PFSK-1 (cell line): ENCODE measurements at regions not wholly inside any gene's neighbourhood (a gene's known extent, or its start where the extent isn't known, plus 50 kb on each side); places are given as distances from the start of the nearest gene placed in this dataset.

Source experiments
- FOXP2 ChIP-seq: optimal IDR thresholded peaks from 2 replicates; pipeline ENCODE3; 2011; ENCODE audit warnings: borderline replicate concordance, control low read depth, inconsistent platforms; ENCODE audit not compliant: insufficient read depth; ENCODE audit errors: extremely low read length, extremely low read depth
- POLR2AphosphoS5 ChIP-seq: IDR thresholded peaks from 2 replicates; pipeline ENCODE4 v1.6.1; 2012; ENCODE audit warnings: low read depth, mild to moderate bottlenecking, control low read depth, low read length, moderate library complexity
- SIN3A ChIP-seq: IDR thresholded peaks from 2 replicates; pipeline ENCODE4 v1.6.1; 2012; ENCODE audit warnings: mild to moderate bottlenecking, low read length, moderate library complexity, borderline replicate concordance; ENCODE audit not compliant: insufficient read depth
- TAF1 ChIP-seq: IDR thresholded peaks from 2 replicates; pipeline ENCODE4 v1.6.1; 2012; ENCODE audit warnings: low read length, control low read depth, borderline replicate concordance; ENCODE audit not compliant: insufficient read depth
- TF ChIP-seq, protein P1 (sequence below), 2 experiments: IDR thresholded peaks; 2 replicates each; pipeline versions ENCODE4 v1.6.1 to v1.8.0; 2011 to 2012; ENCODE audit warnings: low read depth in 2 of 2, low read length in 2 of 2, control low read depth in 1 of 2, inconsistent platforms in 1 of 2, mild to moderate bottlenecking in 1 of 2, moderate library complexity in 1 of 2; ENCODE audit not compliant: insufficient read depth in 1 of 2

DNA sequence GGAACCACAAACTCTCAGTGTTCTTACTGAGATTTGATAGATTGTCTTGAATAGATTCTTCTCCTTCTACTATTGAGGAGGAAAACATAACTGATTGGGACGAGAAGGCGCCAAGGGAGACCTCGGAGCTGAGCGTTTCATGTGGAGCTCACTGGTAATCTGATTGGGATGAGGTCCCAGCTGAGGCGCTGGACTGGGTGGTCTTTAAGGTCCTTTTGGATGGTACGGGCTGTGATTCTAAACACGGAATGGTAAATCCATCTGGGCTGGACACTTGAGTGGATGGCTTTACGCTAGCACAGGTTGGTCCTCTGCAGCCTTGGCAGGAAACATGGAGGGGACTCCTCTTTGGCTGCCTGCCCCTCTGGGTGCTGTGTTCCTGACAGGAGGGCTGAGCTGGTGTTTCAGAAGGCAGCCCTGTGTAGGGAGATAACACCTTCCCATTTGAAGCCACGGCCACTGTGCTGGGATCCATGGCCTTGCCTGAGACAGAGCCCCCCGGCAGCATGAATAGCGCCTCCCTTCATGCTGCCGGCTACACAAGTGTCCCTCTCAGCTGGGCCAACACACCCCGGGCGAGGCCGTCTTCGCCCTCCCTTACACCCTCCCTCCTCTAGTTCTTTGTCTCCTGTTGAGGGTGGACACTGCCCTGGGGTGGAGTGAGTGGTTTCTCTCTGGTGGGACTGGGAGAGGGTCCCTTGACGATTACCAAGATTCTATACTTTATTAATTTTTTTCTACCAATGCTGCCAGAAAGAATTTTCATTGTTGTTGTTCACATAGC lies 203.2 kb upstream of the SHH start:
- TF ChIP-seq FOXP2, result no peak
- TF ChIP-seq SIN3A, result no peak
- no peak for TF ChIP-seq POLR2AphosphoS5
- TF ChIP-seq, protein P1, sequence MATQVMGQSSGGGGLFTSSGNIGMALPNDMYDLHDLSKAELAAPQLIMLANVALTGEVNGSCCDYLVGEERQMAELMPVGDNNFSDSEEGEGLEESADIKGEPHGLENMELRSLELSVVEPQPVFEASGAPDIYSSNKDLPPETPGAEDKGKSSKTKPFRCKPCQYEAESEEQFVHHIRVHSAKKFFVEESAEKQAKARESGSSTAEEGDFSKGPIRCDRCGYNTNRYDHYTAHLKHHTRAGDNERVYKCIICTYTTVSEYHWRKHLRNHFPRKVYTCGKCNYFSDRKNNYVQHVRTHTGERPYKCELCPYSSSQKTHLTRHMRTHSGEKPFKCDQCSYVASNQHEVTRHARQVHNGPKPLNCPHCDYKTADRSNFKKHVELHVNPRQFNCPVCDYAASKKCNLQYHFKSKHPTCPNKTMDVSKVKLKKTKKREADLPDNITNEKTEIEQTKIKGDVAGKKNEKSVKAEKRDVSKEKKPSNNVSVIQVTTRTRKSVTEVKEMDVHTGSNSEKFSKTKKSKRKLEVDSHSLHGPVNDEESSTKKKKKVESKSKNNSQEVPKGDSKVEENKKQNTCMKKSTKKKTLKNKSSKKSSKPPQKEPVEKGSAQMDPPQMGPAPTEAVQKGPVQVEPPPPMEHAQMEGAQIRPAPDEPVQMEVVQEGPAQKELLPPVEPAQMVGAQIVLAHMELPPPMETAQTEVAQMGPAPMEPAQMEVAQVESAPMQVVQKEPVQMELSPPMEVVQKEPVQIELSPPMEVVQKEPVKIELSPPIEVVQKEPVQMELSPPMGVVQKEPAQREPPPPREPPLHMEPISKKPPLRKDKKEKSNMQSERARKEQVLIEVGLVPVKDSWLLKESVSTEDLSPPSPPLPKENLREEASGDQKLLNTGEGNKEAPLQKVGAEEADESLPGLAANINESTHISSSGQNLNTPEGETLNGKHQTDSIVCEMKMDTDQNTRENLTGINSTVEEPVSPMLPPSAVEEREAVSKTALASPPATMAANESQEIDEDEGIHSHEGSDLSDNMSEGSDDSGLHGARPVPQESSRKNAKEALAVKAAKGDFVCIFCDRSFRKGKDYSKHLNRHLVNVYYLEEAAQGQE (IDR thresholded peaks at IDR 0.05; ENCODE audit: insufficient read depth in 1 of 2, low read depth in 2 of 2, low read length in 2 of 2), result no peak
- no peak for TF ChIP-seq TAF1

- TF ChIP-seq, protein P1 (IDR thresholded peaks at IDR 0.05; ENCODE audit: insufficient read depth in 1 of 2, low read depth in 2 of 2, low read length in 2 of 2), result no peak
- TF ChIP-seq TAF1 (no peak), POLR2AphosphoS5 (no peak)
Measured at GRCh38 chr7:156014808-156015207, 202.5 kb upstream of the SHH start.

DNA sequence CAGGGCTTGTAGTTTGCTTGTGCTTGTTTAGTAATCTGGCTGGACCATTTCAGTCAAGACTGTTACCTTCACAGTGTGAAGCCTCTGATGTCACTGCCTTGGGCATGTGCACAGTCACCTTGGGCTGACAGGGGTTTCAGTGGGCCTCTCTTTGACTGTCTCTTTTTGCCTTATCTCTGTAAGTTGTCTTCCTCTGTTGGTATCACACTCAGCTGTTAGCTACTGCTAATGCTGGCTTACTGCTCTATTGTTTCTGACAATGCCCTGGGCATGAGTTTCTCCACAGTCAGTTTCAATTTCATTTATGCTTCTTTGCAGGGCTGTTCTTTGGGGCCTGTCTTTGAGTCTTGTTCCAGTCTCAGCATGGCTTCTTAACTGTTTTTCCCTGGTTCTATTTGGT lies 201.9 kb upstream of the SHH start:
- no peak for TF ChIP-seq TAF1
- TF ChIP-seq POLR2AphosphoS5, result no peak
- TF ChIP-seq, protein P1 (IDR thresholded peaks at IDR 0.05; ENCODE audit: insufficient read depth in 1 of 2, low read depth in 2 of 2, low read length in 2 of 2), result no peak
- no peak for TF ChIP-seq SIN3A
- TF ChIP-seq FOXP2, result no peak

- TF ChIP-seq SIN3A (no peak), POLR2AphosphoS5 (no peak)
Measured at GRCh38 chr7:156012412-156012811, 200.1 kb upstream of the SHH start.

DNA sequence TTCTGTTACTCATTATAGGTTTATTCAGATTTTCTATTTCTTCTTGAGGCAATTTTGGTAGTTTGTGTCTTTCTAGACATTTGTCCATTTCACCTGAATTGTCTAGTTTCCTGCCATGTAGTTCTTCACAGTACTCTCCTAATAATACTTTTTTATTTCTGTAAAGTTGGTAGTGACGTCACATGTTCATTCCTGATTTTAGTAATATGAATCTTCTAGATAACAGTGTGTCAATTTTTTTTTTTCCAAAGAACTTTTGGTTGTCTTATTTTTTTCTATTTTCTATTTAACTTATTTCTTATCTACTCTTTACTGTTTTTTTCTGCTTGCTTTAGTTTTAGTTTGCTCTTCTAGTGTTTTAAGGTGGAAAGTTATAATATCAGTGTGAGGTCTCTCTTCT lies 197.3 kb upstream of the SHH start:
- no peak for TF ChIP-seq TAF1
- TF ChIP-seq, protein P1 (IDR thresholded peaks at IDR 0.05; ENCODE audit: insufficient read depth in 1 of 2, low read depth in 2 of 2, low read length in 2 of 2), result no peak
- TF ChIP-seq SIN3A, result no peak
- no peak for TF ChIP-seq FOXP2
- TF ChIP-seq POLR2AphosphoS5, result no peak
